Naive thymus-derived CD8-positive, alpha-beta T cell (primary cell): ENCODE measurements at regions not wholly inside any gene's neighbourhood (a gene's known extent, or its start where the extent isn't known, plus 50 kb on each side); places are given as distances from the start of the nearest gene placed in this dataset.

Experiments used
- ATAC-seq, 2 donors: fragments of 150-1000 bp; cut with Tn5 transposase in 1 of 2; sonication (Bioruptor Pico), chemical (Tn5 transposase) in 1 of 2; 1 replicate in 1 of 2; 2 replicates in 1 of 2; pipeline ENCODE4 v1.10.0; 2021; ENCODE audit warnings: mild to moderate bottlenecking in 2 of 2, moderate library complexity in 2 of 2
- POLR2A ChIA-PET: fragments of 350-600 bp; sonication (Branson Sonifier 250); formaldehyde crosslinking; loops from one replicate; lab custom pipeline; 2021; ENCODE audit warnings: antibody characterized with exemption; lab: Charles Lee
- DNase-seq, 10 donors: peaks; one replicate each; pipeline versions ENCODE4 v3.0.0 to v3.0.0-alpha.2; 2020 to 2022
- H3K27ac Mint-ChIP-seq, 10 donors: one replicate each; pipeline ENCODE4 v1.8.0; 2020 to 2022; ENCODE audit warnings: mild to moderate bottlenecking in 10 of 10, mixed read lengths in 10 of 10, moderate library complexity in 4 of 10, inconsistent platforms in 1 of 10
- H3K27me3 Mint-ChIP-seq, 5 donors: one replicate each; pipeline ENCODE4 v1.8.0; 2021 to 2022; ENCODE audit warnings: mixed read lengths in 5 of 5
- H3K36me3 Mint-ChIP-seq, 3 donors: one replicate each; pipeline ENCODE4 v1.8.0; 2020 to 2022; ENCODE audit warnings: mixed read lengths in 3 of 3, mild to moderate bottlenecking in 2 of 3, inconsistent platforms in 1 of 3
- H3K4me1 Mint-ChIP-seq, 4 donors: one replicate each; pipeline ENCODE4 v1.8.0; 2021 to 2022; ENCODE audit warnings: mixed read lengths in 4 of 4
- H3K4me3 Mint-ChIP-seq, 10 donors: one replicate each; pipeline ENCODE4 v1.8.0; 2020 to 2022; ENCODE audit warnings: mild to moderate bottlenecking in 10 of 10, mixed read lengths in 10 of 10, moderate library complexity in 6 of 10, inconsistent platforms in 1 of 10
- H3K9me3 Mint-ChIP-seq, 9 donors: one replicate each; pipeline ENCODE4 v1.8.0; 2020 to 2022; ENCODE audit warnings: mixed read lengths in 9 of 9, mild to moderate bottlenecking in 3 of 9, inconsistent platforms in 1 of 9, moderate library complexity in 1 of 9

DNA sequence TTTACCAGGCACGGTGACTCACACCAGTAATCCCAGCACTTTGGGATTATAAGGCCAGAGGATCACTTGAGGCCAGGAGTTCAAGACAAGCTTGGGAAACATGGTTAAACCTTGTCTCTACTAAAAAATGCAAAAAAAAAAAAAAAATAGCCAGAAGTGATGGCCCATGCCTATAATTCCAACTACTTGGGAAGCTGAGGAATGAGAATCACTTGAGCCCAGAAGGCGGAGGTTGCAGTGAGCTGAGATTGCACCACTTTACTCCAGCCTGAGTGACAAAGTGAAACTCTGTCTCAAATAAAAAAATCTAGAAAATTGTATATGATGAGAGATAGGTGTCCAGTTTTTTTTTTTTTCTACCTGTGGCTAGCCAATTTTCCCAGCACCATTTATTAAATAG lies 578.2 kb downstream of the ANKRD7 start:
- Mint-ChIP-seq H3K4me3 (no peak overlapping the region), H3K9me3 (peaks cover 6 to 35% (median 14%) of the 10 kb centered on the region in 9 donors), H3K27me3 (no peaks in the 10 kb centered on the region), H3K27ac (no peak overlapping the region), H3K4me1 (no peaks in the 10 kb centered on the region), H3K36me3 (no peaks in the 10 kb centered on the region)
- POLR2A ChIA-PET = no interaction called here
- no peak for DNase-seq
- no peak for ATAC-seq

DNA sequence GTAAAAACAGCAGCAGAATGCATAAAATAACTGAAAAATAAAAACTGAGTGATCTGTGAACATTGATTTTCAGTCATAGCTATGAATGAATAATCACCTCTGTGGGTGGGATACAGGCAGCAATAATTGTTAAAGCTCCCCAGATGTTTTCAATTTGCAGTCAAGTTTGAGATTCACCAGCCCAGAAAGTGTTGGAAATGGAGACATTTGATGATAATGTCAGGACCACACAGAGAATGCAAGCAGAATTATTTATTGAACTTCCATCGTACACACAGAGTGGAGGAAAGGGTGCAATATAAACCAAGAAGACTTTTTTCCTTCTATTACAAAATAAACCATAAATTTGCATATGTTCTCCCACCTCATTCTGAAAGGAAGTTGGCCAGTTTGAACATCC lies 601.7 kb downstream of the ANKRD7 start:
- POLR2A ChIA-PET = no interaction called here
- no peak for DNase-seq
- no peaks in the 10 kb centered on the region for H3K36me3 Mint-ChIP-seq
- H3K27me3 Mint-ChIP-seq = no peaks in the 10 kb centered on the region
- no peaks in the 10 kb centered on the region for H3K4me1 Mint-ChIP-seq
- no peak overlapping the region for H3K4me3 Mint-ChIP-seq
- H3K9me3 Mint-ChIP-seq = peaks cover 0 to 17% (median 2%) of the 10 kb centered on the region in 9 donors
- H3K27ac Mint-ChIP-seq = no peak overlapping the region
- ATAC-seq = no peak

DNA sequence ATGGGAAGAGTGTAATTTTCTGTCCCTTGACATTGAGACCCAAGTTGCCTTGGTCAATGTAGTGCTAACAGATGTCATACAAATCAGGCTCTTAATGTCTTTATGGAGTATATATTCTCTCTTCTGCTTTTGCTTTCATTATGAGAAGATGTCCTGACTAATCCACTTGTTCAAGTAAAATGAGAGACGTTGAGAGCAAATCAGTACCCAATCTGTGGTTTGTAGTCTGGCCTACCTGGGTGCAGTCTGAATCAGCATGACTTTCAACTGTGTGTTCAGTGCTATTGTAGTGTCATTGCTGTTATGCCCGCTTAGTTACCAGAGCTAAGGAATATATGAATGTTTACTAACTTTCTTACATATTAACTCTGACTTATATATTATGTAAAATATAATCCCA lies 612.4 kb downstream of the ANKRD7 start:
- POLR2A ChIA-PET = no interaction called here
- DNase-seq = no peak

GRCh38 chr7:118839515-118839914 lies 615.0 kb downstream of the ANKRD7 start:
- no peak for DNase-seq
- Mint-ChIP-seq H3K4me1 (no peaks in the 10 kb centered on the region), H3K27ac (no peak overlapping the region), H3K27me3 (no peaks in the 10 kb centered on the region), H3K9me3 (peaks cover 0 to 15% (median 5%) of the 10 kb centered on the region in 9 donors), H3K4me3 (no peak overlapping the region), H3K36me3 (no peaks in the 10 kb centered on the region)
- POLR2A ChIA-PET = no interaction called here
- no peak for ATAC-seq

More for the DNA sequence above, 612.4 kb downstream of the ANKRD7 start:
- Mint-ChIP-seq H3K27ac (no peak overlapping the region), H3K9me3 (peaks cover under 1 to 24% (median 9%) of the 10 kb centered on the region in 9 donors), H3K4me3 (no peak overlapping the region), H3K4me1 (no peaks in the 10 kb centered on the region), H3K27me3 (no peaks in the 10 kb centered on the region), H3K36me3 (no peaks in the 10 kb centered on the region)
- no peak for ATAC-seq

- Mint-ChIP-seq H3K4me3 (no peak overlapping the region), H3K27ac (no peak overlapping the region), H3K27me3 (no peaks in the 10 kb centered on the region), H3K36me3 (no peaks in the 10 kb centered on the region), H3K4me1 (no peaks in the 10 kb centered on the region), H3K9me3 (peaks cover 0 to 20% (median 7%) of the 10 kb centered on the region in 9 donors)
- ATAC-seq (no peak), DNase-seq (no peak)
- POLR2A ChIA-PET = no interaction called here
Measured at GRCh38 chr7:118843456-118843855, 619.0 kb downstream of the ANKRD7 start.

DNA sequence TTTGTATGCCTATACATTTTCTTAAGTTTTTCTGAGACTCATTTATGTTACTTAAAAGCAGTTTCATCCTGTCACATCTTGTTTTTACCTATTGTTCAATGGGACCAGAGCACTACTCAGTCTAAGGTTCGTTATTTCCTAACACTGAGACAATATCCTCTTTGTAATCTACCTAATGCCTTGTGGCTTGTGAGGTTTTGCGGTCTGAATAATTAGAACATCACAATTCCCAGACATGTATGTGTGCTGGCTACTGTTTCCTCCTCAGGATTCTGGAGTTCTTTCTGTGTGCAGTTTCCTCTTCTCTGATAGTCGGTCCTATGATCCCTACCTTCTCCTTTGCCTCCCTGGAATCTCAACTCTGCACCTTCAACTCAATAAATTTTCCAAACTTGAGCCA lies 620.2 kb downstream of the ANKRD7 start:
- Mint-ChIP-seq H3K36me3 (no peaks in the 10 kb centered on the region), H3K4me3 (no peak overlapping the region), H3K27me3 (no peaks in the 10 kb centered on the region), H3K27ac (no peak overlapping the region), H3K9me3 (peaks cover 0 to 21% (median 4%) of the 10 kb centered on the region in 9 donors), H3K4me1 (no peaks in the 10 kb centered on the region)
- no peak for ATAC-seq
- DNase-seq = no peak
- POLR2A ChIA-PET = no interaction called here

- no peak for ATAC-seq
- Mint-ChIP-seq H3K4me3 (no peak overlapping the region), H3K27ac (no peak overlapping the region), H3K4me1 (no peaks in the 10 kb centered on the region), H3K27me3 (no peaks in the 10 kb centered on the region), H3K36me3 (no peaks in the 10 kb centered on the region), H3K9me3 (peaks cover 0 to 11% (median 3%) of the 10 kb centered on the region in 9 donors)
- POLR2A ChIA-PET = no interaction called here
- DNase-seq = no peak
Measured at GRCh38 chr7:118845791-118846190, 621.3 kb downstream of the ANKRD7 start.

DNA sequence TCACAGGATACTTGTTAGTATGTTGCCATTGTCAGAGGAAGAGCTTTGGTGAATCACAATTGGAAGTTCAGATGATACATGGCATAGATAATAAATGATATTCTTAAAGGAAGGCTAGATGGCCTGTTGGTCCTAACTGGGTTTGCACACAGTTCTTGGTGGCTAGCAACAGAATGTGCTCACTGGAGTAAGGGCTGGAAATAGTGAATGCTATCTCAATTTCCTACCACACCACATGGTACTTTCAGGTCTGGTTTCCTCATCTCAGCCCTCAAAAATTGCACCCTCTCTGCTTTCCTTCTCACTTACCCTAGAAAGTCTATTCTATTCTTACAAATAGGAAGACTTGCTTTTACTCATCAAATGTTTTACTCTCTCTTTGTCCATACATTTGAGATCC lies 622.5 kb downstream of the ANKRD7 start:
- Mint-ChIP-seq H3K9me3 (peaks cover 0 to 11% (median 2%) of the 10 kb centered on the region in 9 donors), H3K4me1 (no peaks in the 10 kb centered on the region), H3K27me3 (no peaks in the 10 kb centered on the region), H3K27ac (no peak overlapping the region), H3K4me3 (no peak overlapping the region), H3K36me3 (no peaks in the 10 kb centered on the region)
- POLR2A ChIA-PET = no interaction called here
- ATAC-seq (no peak), DNase-seq (no peak)

DNA sequence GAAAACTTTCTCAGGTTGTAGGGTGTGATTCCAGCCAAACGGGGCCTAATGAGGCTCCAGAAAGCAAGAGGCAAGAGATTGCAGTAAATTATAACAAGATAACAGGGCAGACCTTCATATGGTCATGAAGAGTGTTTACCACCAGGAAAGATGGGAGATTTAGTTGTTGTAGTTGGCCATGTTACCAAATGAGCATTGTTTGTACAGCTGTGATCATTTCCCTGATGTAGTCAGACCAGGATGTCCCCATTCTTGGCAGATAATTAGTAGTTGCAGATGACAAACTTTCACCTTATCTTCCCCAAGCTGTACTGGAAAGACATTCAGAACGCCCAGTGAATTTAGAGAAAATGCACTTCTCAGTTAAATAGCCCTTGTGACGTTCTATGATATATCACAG lies 630.8 kb downstream of the ANKRD7 start:
- no peak for DNase-seq
- Mint-ChIP-seq H3K4me1 (no peaks in the 10 kb centered on the region), H3K4me3 (no peak overlapping the region), H3K27ac (no peak overlapping the region), H3K27me3 (no peaks in the 10 kb centered on the region), H3K36me3 (no peaks in the 10 kb centered on the region), H3K9me3 (peaks cover 0 to 10% (median 0%) of the 10 kb centered on the region in 9 donors)
- ATAC-seq = no peak
- POLR2A ChIA-PET = no interaction called here

GRCh38 chr7:118858651-118859149 lies 634.2 kb downstream of the ANKRD7 start:
- POLR2A ChIA-PET = no interaction called here
- Mint-ChIP-seq H3K27ac (no peak overlapping the region), H3K9me3 (peaks cover 0 to 7% (median 0%) of the 10 kb centered on the region in 9 donors), H3K4me1 (no peaks in the 10 kb centered on the region), H3K27me3 (no peaks in the 10 kb centered on the region), H3K4me3 (no peak overlapping the region), H3K36me3 (no peaks in the 10 kb centered on the region)
- ATAC-seq (no peak), DNase-seq (no peak)

GRCh38 chr7:118861581-118861980 lies 637.1 kb downstream of the ANKRD7 start:
- Mint-ChIP-seq H3K27me3 (no peaks in the 10 kb centered on the region), H3K27ac (no peak overlapping the region), H3K9me3 (peaks cover 0 to 7% (median 0%) of the 10 kb centered on the region in 9 donors), H3K36me3 (no peaks in the 10 kb centered on the region), H3K4me3 (no peak overlapping the region), H3K4me1 (no peaks in the 10 kb centered on the region)
- POLR2A ChIA-PET = no interaction called here
- ATAC-seq (no peak), DNase-seq (no peak)

DNA sequence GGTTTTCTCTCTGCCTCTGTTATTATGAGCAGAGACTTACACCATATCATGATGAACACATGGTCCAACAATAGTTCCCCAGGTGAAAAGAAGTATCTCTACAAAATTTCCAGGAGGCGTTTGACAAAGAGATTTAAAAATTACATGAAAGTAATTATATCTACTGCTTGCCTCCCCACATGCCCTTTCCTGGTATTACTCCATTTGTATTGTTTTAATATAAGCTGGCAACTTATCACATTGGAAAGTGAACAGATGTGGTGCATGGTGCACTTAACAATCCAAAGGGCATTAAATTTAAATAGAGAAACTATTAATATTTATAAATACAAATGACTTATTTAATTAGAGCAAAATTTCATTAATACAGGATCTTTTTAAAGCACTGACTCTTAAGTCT lies 638.2 kb downstream of the ANKRD7 start:
- Mint-ChIP-seq H3K9me3 (peaks cover 0 to 5% (median 0%) of the 10 kb centered on the region in 9 donors), H3K4me3 (no peak overlapping the region), H3K27me3 (no peaks in the 10 kb centered on the region), H3K36me3 (no peaks in the 10 kb centered on the region), H3K27ac (no peak overlapping the region), H3K4me1 (no peaks in the 10 kb centered on the region)
- DNase-seq (no peak), ATAC-seq (no peak)
- POLR2A ChIA-PET = interaction anchor here (0.6 kb wide), 1 partner anchor 15 kb away, joined by 5 read pairs; no protein-coding TSS in a partner anchor

DNA sequence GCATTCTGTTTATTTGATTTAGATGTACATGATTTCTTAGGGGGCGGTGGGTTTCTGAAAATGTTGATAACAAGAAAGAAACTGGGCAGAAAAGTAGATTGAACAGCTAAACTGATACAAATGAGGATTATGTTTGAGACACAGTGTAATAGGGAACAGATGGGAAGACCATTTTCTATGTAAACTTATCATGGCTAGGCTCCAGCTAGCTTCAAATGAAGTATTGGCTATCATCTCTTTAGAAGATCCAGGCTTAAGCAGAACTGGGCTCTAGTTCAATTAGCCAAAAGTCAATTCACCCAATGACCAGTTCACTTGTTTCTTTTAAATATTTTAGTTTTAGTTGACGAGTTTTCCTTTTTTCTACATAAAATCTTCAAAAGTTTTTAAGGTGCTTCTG lies 639.5 kb downstream of the ANKRD7 start:
- Mint-ChIP-seq H3K9me3 (peaks cover 0 to 11% (median 0%) of the 10 kb centered on the region in 9 donors), H3K4me3 (no peak overlapping the region), H3K27ac (no peak overlapping the region), H3K27me3 (no peaks in the 10 kb centered on the region), H3K36me3 (no peaks in the 10 kb centered on the region), H3K4me1 (no peaks in the 10 kb centered on the region)
- POLR2A ChIA-PET = no interaction called here
- ATAC-seq (no peak), DNase-seq (no peak)

GRCh38 chr7:118867860-118868259 lies 643.4 kb downstream of the ANKRD7 start:
- Mint-ChIP-seq H3K9me3 (peaks cover 0 to 12% (median 0%) of the 10 kb centered on the region in 9 donors), H3K27ac (no peak overlapping the region)
- POLR2A ChIA-PET = no interaction called here

More at GRCh38 chr7:118867860-118868259, 643.4 kb downstream of the ANKRD7 start:
- H3K36me3 Mint-ChIP-seq = no peaks in the 10 kb centered on the region
- H3K4me1 Mint-ChIP-seq = no peaks in the 10 kb centered on the region
- DNase-seq (no peak), ATAC-seq (no peak)
- H3K4me3 Mint-ChIP-seq = no peak overlapping the region
- no peaks in the 10 kb centered on the region for H3K27me3 Mint-ChIP-seq
